GM18868 (cell line): ENCODE measurements at regions not wholly inside any gene's neighbourhood (a gene's known extent, or its start where the extent isn't known, plus 50 kb on each side); places are given as distances from the start of the nearest gene placed in this dataset.

Experiments
- ATAC-seq: cut with Tn5 transposase; IDR thresholded peaks from one replicate; pipeline ENCODE4 v1.9.1; 2021; ENCODE audit warnings: mild to moderate bottlenecking, moderate library complexity; ENCODE audit not compliant: unreplicated experiment

GRCh38 chr18:47485221-47485797 is 233.8 kb upstream of the SKOR2 start:
- no peak for ATAC-seq

- ATAC-seq: no peak
Measured at GRCh38 chr18:47484068-47484467, 232.6 kb upstream of the SKOR2 start.

- no peak for ATAC-seq
Measured at GRCh38 chr18:47480166-47480565, 228.7 kb upstream of the SKOR2 start.

- ATAC-seq: no peak
Measured at GRCh38 chr18:47471784-47472183, 220.3 kb upstream of the SKOR2 start.

- ATAC-seq: no peak
Measured at GRCh38 chr18:47470941-47471340, 219.5 kb upstream of the SKOR2 start.

- ATAC-seq: no peak
Measured at GRCh38 chr18:47469576-47469975, 218.1 kb upstream of the SKOR2 start.

- no peak for ATAC-seq
Measured at GRCh38 chr18:47461977-47462376, 210.5 kb upstream of the SKOR2 start.

DNA sequence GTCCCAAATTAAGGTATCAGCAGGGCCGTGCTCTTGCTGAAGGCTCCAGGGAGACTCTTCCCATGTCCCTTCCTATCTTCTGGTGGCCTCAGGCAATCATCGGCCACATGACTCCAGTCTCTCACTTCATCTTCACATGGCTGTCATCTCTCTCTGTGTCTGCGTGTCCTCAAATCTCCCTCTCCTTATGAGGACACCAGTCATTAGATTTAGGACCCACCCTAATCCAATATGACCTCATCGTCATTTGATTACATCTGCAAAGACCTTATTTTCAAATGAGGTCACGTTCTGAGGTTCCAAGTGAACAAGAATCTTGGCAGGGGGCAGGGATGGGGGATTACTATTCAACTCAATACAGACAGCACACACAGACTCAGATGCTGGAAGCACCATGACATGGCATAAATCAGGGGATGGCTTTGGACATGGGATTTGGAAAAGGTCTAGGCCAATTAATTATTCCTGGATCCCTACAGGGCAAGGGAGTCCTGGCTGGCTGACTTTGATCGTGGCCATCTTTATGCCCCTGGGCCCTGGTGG is 210.0 kb upstream of the SKOR2 start:
- no peak for ATAC-seq

- ATAC-seq: no peak
Measured at GRCh38 chr18:47458483-47458882, 207.0 kb upstream of the SKOR2 start.

GRCh38 chr18:47457614-47458013 is 206.2 kb upstream of the SKOR2 start:
- ATAC-seq: no peak

DNA sequence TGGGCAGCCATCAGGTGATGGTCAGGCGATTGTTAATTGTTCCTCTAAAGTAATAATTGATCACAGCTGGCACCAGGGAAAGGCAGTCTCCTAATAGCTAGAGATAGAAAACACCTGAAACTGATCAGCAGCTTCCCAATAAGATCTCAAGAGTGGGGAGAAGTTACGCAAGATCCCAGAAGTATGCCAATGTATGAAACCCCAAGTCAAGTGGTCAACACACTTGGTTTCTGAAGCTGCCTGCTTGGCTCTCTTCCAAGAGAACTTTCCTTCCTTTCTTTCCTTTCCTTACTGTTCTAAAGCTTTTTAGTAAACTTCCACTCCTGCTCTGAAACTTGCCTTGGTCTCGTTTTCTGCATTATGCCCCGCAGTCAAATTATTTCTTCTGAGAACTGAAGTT is 201.6 kb upstream of the SKOR2 start:
- ATAC-seq: no peak

- ATAC-seq: no peak
Measured at GRCh38 chr18:47448956-47449355, 197.5 kb upstream of the SKOR2 start.

- ATAC-seq: no peak
Measured at GRCh38 chr18:47441914-47442313, 190.5 kb upstream of the SKOR2 start.

DNA sequence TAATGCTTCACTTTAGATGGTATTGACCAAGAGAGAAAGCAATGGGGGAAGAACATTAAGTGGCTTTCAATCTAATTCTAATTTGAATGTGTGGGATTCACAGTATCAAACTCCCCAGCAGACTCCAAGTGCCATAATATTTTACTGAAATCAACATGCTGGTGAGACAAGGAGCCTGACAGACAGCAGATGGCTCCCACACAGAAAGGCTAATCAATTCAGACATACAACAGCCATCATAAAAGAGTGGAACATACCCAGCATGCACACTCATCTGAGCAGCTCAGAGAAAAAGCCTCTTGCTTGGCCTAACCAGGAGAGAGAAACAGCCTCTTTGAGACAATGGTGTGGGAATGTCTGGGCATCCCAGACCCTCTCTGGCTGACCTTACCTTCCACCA is 186.5 kb upstream of the SKOR2 start:
- no peak for ATAC-seq

DNA sequence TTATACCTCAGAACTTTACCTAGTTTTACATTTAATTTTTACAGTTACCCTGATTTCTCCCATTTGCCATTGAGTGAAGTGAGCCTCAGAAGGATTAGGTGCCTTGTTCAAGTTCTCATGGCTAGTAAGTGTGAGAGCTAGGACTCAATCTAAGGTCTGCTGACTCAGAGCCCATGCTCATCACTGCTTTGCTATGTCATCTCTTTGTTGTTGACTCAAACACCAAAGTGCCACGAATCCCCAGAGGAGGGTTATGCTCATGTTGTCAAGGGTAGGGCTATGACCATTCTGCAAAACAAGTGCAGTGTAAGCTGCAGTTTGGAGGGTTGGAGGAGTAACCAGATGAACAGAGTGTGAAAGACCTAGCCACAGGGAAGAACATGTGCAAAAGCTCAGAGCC is 185.4 kb upstream of the SKOR2 start:
- ATAC-seq: no peak

- no peak for ATAC-seq
Measured at GRCh38 chr18:47434214-47434746, 182.8 kb upstream of the SKOR2 start.

- no peak for ATAC-seq
Measured at GRCh38 chr18:47427923-47428637, 176.6 kb upstream of the SKOR2 start.

- ATAC-seq: no peak
Measured at GRCh38 chr18:47427072-47427471, 175.6 kb upstream of the SKOR2 start.

- no peak for ATAC-seq
Measured at GRCh38 chr18:47425365-47425764, 173.9 kb upstream of the SKOR2 start.

- no peak for ATAC-seq
Measured at GRCh38 chr18:47422524-47422923, 171.1 kb upstream of the SKOR2 start.

DNA sequence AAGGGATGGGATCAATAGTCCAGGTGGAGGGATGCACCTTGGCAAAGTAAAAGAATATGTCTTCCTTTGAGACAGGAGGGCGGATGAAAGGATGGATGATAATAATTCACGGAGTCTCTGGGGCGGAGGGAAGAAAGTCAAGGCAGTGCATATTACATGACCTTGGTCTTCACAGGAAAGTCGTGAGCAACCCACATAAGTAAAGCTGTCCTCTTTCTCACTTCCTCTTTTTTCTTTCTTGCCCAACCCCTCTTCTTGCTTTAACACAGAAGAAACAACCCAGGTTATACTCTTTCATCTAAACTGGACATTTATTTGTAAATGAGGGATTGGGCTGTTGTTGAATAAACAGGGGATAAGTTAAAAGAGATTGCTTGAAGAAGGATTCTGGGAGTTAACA is 168.7 kb upstream of the SKOR2 start:
- ATAC-seq: peak; percentile 68

- no peak for ATAC-seq
Measured at GRCh38 chr18:47418746-47419145, 167.3 kb upstream of the SKOR2 start.
